SIG-M5 treated with dmso at 0.1 percent for 504 hours (cell line): ENCODE measurements at regions not wholly inside any gene's neighbourhood (a gene's known extent, or its start where the extent isn't known, plus 50 kb on each side); places are given as distances from the start of the nearest gene placed in this dataset.

ENCODE experiments used
- DNase-seq: peaks from one replicate; lab custom pipeline; 2025; ENCODE audit not compliant: unreplicated experiment; lab: John Stamatoyannopoulos, UW

DNA sequence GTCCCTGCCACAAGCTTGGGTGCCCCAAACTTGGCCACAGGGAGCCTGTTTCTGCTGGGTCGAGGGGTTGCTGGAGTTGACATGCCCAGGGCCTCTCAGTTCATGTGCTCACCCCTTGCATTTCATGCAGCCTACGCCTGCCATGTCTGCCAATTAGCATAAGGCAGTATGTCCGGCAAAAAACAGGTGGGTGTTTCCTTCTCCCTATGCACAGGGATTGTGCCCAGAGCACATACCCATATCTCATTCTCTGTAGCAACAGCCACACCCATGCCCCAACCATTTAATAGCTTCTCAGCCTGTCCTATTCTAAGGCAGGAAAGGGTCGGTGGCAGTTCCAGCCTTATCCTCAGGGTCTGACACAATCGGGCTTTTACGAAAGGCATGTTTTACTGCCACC is 340.4 kb upstream of the ASIC2 start:
- no peak for DNase-seq

DNA sequence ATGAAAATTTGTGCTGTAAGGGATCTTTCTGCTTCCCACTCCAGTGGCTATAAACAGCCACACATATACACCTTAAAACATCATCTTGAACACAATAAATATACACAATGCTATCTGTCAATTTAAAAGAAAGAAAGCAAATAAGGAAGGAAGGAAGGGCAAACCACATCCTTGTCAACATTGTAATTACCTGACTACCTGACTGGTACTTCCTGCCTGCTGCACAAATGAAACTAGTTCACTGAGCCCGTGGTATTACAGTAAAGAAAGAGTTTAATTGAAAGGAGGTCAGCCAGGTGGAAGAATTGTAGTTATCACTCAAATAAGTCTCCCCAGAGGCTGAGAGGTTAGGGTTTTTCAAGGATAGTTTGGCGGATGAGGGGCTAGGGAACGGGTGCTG is 344.4 kb upstream of the ASIC2 start:
- no peak for DNase-seq

- no peak for DNase-seq
Measured at GRCh38 chr17:33639103-33639880, 346.2 kb upstream of the ASIC2 start.

- no peak for DNase-seq
Measured at GRCh38 chr17:33640629-33641028, 347.5 kb upstream of the ASIC2 start.

GRCh38 chr17:33642002-33642401 is 348.9 kb upstream of the ASIC2 start:
- DNase-seq: no peak

DNA sequence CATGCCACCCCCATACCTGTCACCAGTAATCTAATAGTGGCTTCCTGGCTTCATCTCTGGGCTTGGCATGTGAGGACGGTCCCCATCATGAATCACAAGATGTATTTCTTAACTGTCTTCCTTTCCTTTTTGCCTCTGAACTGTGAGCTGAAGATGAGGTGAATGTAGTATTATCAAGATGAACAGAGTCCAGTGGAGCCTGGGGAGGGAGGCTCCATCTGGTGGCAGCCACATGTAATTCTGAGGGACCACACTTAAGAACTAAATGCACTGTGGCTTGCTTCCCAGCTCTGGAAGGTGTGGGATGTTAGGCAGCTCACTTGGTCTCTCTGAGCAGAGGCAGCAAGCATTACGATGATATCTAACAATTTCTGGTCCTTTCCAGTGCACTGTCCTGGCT is 354.9 kb upstream of the ASIC2 start:
- no peak for DNase-seq

- DNase-seq: no peak
Measured at GRCh38 chr17:33650304-33650703, 357.2 kb upstream of the ASIC2 start.

- no peak for DNase-seq
Measured at GRCh38 chr17:33651686-33652085, 358.6 kb upstream of the ASIC2 start.

DNA sequence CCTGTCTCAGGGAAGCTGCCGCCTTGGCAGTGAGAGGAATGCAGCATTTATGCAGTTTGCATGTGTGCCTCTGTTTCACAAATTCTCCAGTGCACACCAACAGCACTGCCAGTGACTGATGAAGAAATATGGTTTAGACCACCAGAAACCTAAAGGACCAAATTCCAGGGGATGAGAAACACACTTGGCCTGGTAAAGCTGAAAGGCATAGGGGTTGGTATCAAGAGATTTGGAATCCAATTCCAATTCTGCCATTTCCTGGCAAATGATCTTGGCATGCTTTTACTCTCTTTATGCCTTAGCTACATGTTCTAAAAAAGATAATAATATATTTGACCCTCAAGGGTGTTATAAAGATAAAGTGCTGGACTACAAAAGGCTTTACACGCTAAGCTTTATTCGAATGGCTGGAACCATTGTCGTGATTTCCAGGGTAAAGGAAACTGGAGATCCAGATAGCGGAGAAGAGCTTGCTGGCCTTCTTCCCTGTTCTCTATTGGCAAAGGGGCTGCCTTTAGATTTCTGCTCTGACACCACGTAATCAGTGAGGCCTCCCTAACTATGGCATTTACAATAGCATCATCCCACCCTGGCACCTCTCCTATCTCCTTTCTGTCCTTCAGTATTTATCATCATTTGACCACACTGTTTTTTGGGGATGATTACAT is 359.8 kb upstream of the ASIC2 start:
- DNase-seq: no peak

DNA sequence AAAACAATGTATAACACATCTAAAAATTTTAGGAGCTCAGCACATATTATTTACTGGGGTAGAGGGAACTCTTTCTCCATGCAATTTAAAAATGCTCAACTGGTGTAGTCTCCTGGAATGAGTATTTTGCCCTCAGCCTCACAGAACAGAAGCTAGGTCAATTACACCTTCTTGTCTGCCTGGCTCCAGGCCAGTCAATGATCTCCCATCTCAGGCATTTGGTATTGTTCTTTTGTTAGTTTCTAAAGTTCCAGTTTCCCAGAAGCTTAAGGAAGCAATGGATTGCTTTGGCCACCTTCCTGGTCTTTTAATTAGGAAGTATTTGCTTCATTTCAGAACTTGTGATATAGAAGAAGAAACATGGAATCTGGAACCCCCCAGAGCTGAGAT is 360.3 kb upstream of the ASIC2 start:
- DNase-seq: no peak

GRCh38 chr17:33657181-33657580 is 364.1 kb upstream of the ASIC2 start:
- DNase-seq: no peak

GRCh38 chr17:33661975-33662374 is 368.9 kb upstream of the ASIC2 start:
- no peak for DNase-seq

DNA sequence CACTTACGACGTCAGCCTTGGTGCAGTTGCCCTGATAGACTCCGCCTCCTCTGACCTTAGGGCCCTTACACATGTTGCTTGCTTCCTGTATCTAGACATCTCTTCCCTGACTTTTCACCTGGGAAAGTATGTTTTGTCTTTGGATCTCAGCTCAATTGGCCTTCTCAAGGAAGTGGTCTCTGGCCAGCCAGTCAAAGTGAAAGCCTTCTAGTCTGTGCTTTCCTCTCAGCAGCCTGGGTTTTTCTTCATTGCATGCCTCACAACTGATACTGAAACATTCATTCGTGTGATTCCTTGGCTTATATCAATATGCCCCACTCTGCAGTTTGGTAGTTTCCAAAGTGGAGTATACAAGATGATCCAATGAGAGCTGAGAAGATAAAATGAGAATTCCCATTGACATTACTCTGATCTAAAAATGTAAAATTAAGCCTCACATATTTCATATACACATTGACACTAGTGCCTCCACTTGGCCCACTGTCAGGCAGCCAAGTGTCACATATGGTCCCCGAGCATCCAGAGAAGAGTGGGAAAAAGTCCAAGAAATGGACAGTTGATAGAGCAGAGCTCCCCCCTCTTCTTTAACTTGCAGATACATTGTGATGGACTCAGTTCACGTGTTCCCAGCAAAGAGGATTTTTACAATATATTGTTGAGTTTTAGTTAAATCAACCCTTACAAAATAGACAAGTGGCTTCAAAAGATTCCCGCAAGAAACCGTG is 371.2 kb upstream of the ASIC2 start:
- DNase-seq: no peak

GRCh38 chr17:33667052-33667509 is 374.0 kb upstream of the ASIC2 start:
- no peak for DNase-seq

GRCh38 chr17:33667671-33668070 is 374.6 kb upstream of the ASIC2 start:
- no peak for DNase-seq

DNA sequence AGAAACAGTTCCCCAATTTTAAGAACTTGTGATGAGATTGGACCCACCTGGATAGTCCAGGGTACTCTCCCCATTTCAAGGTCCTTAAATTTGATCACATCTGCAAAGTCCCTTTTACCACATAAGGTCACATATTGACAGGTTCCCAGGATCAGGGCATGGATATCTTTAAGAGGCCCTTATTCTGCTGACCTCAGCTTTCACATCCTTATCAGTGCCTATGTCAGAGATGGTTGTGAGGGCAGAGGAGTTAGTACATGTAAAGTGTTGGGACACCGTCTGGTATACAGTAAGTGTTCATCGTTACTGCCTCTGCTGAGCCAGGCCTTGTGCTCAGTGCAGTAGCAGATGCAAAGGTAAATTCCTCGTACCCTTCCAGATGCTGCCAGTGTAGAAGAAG is 375.4 kb upstream of the ASIC2 start:
- DNase-seq: no peak

GRCh38 chr17:33671491-33671890 is 378.4 kb upstream of the ASIC2 start:
- DNase-seq: no peak

DNA sequence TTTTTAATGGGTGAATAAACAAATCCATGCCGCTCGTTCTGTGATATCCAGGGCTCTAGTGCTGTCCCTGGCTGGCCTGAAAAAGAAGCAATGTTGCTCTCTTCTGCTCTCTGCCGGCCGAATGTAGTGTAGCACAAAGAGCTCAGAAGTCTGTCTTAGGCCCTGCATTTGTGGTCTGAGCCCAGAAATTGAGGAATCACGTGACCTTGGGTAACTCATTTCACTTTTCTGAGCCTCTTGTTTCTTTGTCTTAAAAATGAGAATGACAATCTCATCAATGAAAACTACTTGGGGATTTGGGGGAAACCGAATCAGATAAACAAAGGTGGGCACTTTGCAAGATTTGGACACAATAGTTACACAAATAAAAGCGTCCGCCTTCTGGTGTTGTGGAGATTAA is 381.6 kb upstream of the ASIC2 start:
- peak; percentile 34 for DNase-seq

- no peak for DNase-seq
Measured at GRCh38 chr17:33676444-33676843, 383.3 kb upstream of the ASIC2 start.

DNA sequence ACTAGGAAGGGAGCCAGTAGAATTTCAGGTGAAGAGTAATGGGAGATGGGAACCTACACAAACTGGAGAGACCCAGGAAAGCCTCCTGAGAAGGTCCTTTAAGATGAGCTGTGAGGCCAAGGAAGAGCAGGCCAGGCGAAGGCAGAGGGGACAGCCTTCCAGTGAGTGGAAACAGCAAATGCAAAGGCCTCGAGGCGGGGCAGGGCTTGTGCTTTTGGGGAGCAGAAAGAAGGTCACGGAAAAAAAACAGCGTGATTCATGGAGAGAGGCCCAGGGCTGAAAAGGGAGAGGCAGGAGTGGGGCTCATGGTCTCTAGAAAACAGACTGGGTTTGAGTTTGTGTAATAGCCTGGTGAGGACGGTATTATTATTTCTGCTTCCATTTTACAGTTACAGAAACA is 386.5 kb upstream of the ASIC2 start:
- DNase-seq: no peak

DNA sequence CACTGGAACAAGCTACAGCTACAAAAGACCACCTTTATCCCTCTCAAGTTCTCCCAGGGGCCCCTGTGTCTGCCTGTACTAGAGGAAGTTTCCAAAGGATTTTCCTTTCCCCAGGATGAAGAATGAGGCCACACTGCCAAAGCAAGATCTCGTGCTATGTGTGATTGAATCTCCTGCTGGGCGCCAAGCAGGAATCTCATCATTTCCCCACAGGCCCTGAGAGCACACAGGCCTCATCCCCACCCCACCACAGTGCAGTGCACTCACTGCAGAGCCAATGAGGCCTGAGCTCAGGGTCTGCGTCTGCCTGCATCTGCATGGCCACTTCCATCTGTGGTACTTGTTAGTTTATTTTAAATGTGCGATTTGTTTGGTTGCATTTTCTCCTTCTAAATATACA is 387.4 kb upstream of the ASIC2 start:
- DNase-seq: no peak

DNA sequence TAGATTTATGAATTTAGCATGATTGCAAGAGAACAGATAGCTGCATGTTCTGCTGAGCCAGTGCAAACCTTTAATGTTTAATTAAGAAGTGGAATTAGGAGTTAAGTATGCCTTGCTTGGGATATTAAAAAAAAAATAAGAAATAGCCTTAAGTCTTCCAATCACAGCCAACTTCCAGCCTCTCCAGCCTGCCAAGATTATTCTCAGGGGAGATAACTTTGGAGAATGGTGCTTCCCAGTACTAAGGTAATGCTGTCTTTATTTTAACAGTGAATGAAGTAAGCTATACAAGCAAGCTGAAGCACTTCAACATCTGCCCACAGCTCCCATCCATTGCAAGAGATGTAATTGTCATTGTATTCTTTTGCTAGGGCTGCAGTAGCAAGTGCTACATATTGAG is 389.5 kb upstream of the ASIC2 start:
- no peak for DNase-seq
